A549 (cell line): ENCODE measurements at regions not wholly inside any gene's neighbourhood (a gene's known extent, or its start where the extent isn't known, plus 50 kb on each side); places are given as distances from the start of the nearest gene placed in this dataset.
"Not testable (repeated sequence)": the region's sequence is repeated elsewhere in the genome, so short reads cannot be mapped to it uniquely, and the experiment has no call there.

Experiments
- BHLHE40 ChIP-seq: IDR thresholded peaks from 2 replicates; pipeline ENCODE4 v1.6.1; 2012; ENCODE audit warnings: low read depth, low read length, inconsistent platforms
- CTCF ChIP-seq: fragments of >200 bp; sonication (Bioruptor Twin); formaldehyde crosslinking; IDR thresholded peaks from 3 replicates; pipeline ENCODE4 v1.5.1; 2016
- E2F6 ChIP-seq: IDR thresholded peaks from 2 replicates; pipeline ENCODE4 v1.6.1; 2012; ENCODE audit warnings: low read depth, borderline replicate concordance
- EP300 ChIP-seq, 2 experiments: fragments of >200 bp; sonication (Bioruptor Twin); formaldehyde crosslinking; IDR thresholded peaks; 2 replicates in 1 of 2; 3 replicates in 1 of 2; pipeline ENCODE4 v1.6.1; 2016 to 2017
- JUNB ChIP-seq: fragments of >200 bp; sonication (Bioruptor Twin); formaldehyde crosslinking; IDR thresholded peaks from 2 replicates; pipeline ENCODE4 v1.6.1; 2016
- MAFK ChIP-seq: fragments of 450-650 bp; IDR thresholded peaks from 2 replicates; pipeline ENCODE4 v1.6.1; 2014; ENCODE audit not compliant: partially characterized antibody
- NFE2L2 ChIP-seq: fragments of 150-350 bp; conservative IDR thresholded peaks from 2 replicates; pipeline ENCODE4 v1.6.1; 2014; ENCODE audit warnings: low read length
- PHF8 ChIP-seq: fragments of 200-600 bp; sonication (generic); IDR thresholded peaks from 2 replicates; pipeline ENCODE4 v1.6.1; 2016; ENCODE audit warnings: low read depth, mild to moderate bottlenecking, antibody characterized with exemption, moderate library complexity, borderline replicate concordance
- POLR2A ChIP-seq: IDR thresholded peaks from 2 replicates; pipeline ENCODE4 v1.6.1; 2012; ENCODE audit warnings: mild to moderate bottlenecking, low read length
- RAD21 ChIP-seq, 2 experiments: fragments of >200 bp in 1 of 2; sonication (Bioruptor Twin) in 1 of 2; formaldehyde crosslinking in 1 of 2; IDR thresholded peaks in 1 of 2; conservative IDR thresholded peaks in 1 of 2; 2 replicates in 1 of 2; 3 replicates in 1 of 2; pipeline ENCODE4 v1.6.1; 2012 to 2018; ENCODE audit warnings: inconsistent platforms in 1 of 2
- RNF2 ChIP-seq: fragments of 200-600 bp; sonication (generic); IDR thresholded peaks from 2 replicates; pipeline ENCODE4 v1.6.1; 2016; ENCODE audit warnings: low read depth, mild to moderate bottlenecking, antibody characterized with exemption, moderate library complexity, borderline replicate concordance
- ZC3H11A ChIP-seq: fragments of 450-650 bp; IDR thresholded peaks from 2 replicates; pipeline ENCODE4 v1.6.1; 2014; ENCODE audit warnings: antibody characterized with exemption, mild to moderate bottlenecking
- TF ChIP-seq, protein P1 (sequence below): IDR thresholded peaks from 2 replicates; pipeline ENCODE4 v1.6.1; 2012

GRCh38 chr5:100011160-100011559 lies 524.0 kb upstream of the FAM174A start:
- TF ChIP-seq JUNB; NFE2L2; POLR2A; CTCF; RAD21 (conservative IDR thresholded peaks at IDR 0.05 in 1 of 2, IDR thresholded peaks at IDR 0.05 in 1 of 2); ZC3H11A; MAFK; PHF8; BHLHE40; EP300 (IDR thresholded peaks at IDR 0.05); RNF2; E2F6: not testable (repeated sequence)
- TF ChIP-seq, protein P1, sequence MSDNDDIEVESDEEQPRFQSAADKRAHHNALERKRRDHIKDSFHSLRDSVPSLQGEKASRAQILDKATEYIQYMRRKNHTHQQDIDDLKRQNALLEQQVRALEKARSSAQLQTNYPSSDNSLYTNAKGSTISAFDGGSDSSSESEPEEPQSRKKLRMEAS: not testable (repeated sequence)
